GM12878 (cell line): ENCODE measurements at regions not wholly inside any gene's neighbourhood (a gene's known extent, or its start where the extent isn't known, plus 50 kb on each side); places are given as distances from the start of the nearest gene placed in this dataset.

Experiments
- ATAC-seq: fragments of 200-7000 bp; cut with Tn5 transposase; 3 replicates; pipeline ENCODE4 v1.9.1; 2020; ENCODE audit warnings: mild to moderate bottlenecking, moderate library complexity
- BruUV-seq: library from RNA; stranded (reverse); fragments of 400-500 nt; replicated peaks from 2 replicates; lab custom pipeline; 2021; lab: Mats Ljungman, UMichigan
- CTCF ChIA-PET: fragments of 300-600 bp; sonication (Branson Sonifier 250); formaldehyde crosslinking; extraction: SDS; loops from one replicate; lab custom pipeline; 2021; ENCODE audit warnings: inconsistent platforms; lab: Yijun Ruan, JAX
- POLR2A ChIA-PET: fragments of 350-600 bp; formaldehyde crosslinking; extraction: SDS; loops from one replicate; lab custom pipeline; 2021; ENCODE audit warnings: inconsistent platforms; lab: Charles Lee
- RAD21 ChIA-PET: fragments of 300-600 bp; sonication (Branson Sonifier 250); formaldehyde crosslinking; loops from one replicate; lab custom pipeline; 2023; ENCODE audit warnings: antibody characterized with exemption; ENCODE audit not compliant: unreplicated experiment; lab: Charles Lee
- SMC1A ChIA-PET: fragments of 300-600 bp; sonication (Branson Sonifier 250); formaldehyde crosslinking; loops from one replicate; lab custom pipeline; 2023; ENCODE audit not compliant: unreplicated experiment, uncharacterized antibody; lab: Charles Lee
- DNase-seq: peaks from one replicate; pipeline ENCODE4 v3.0.0-alpha.2; 2011; ENCODE audit warnings: low read depth, low spot score
- FAIRE-seq: peaks from 3 replicates; lab custom pipeline; 2011; peaks lifted over from hg19 to GRCh38; lab: Jason Lieb, UNC
- H2AFZ ChIP-seq: 2 replicates; pipeline ENCODE4 v1.6.0; 2011; ENCODE audit warnings: low read depth, low read length, control low read depth; ENCODE audit not compliant: control insufficient read depth
- H3K27ac ChIP-seq: 2 replicates; pipeline ENCODE4 v1.5.1; 2011; ENCODE audit warnings: control low read depth; ENCODE audit not compliant: control insufficient read depth, insufficient read depth
- H3K27me3 ChIP-seq, 2 experiments: replicated peaks in 1 of 2; 2 replicates each; pipeline versions ENCODE4 v1.6.0 to v1.6.1; 2011; ENCODE audit warnings: low read length in 1 of 2; ENCODE audit not compliant: control insufficient read depth in 2 of 2, insufficient read depth in 2 of 2
- H3K36me3 ChIP-seq, 2 experiments: 2 replicates each; pipeline ENCODE4 v1.5.1; 2011; ENCODE audit warnings: low read length in 1 of 2; ENCODE audit not compliant: control insufficient read depth in 2 of 2, insufficient read depth in 2 of 2
- H3K4me1 ChIP-seq: 2 replicates; pipeline ENCODE4 v1.6.1; 2011; ENCODE audit warnings: mild to moderate bottlenecking, low read length, moderate library complexity, mixed read lengths; ENCODE audit not compliant: control insufficient read depth, insufficient read depth
- H3K4me2 ChIP-seq: 2 replicates; pipeline ENCODE4 v1.6.0; 2011; ENCODE audit warnings: control low read depth; ENCODE audit not compliant: control insufficient read depth, insufficient read depth
- H3K4me3 ChIP-seq: fragments of 200-600 bp; sonication (generic); 2 replicates; pipeline ENCODE4 v1.5.1; 2016
- H3K79me2 ChIP-seq: 2 replicates; pipeline ENCODE4 v1.6.0; 2011; ENCODE audit warnings: low read length; ENCODE audit not compliant: control insufficient read depth, insufficient read depth
- H3K9ac ChIP-seq: 2 replicates; pipeline ENCODE4 v1.8.0; 2011; ENCODE audit warnings: low read length, control low read depth, mixed read lengths; ENCODE audit not compliant: control insufficient read depth, insufficient read depth
- H3K9me3 ChIP-seq: replicated peaks from 3 replicates; pipeline ENCODE4 v1.5.1; 2011; ENCODE audit warnings: mild to moderate bottlenecking, low read length; ENCODE audit not compliant: control insufficient read depth, insufficient read depth
- H4K20me1 ChIP-seq: 2 replicates; pipeline ENCODE4 v1.6.0; 2011; ENCODE audit not compliant: control insufficient read depth, insufficient read depth
- CBX5 ChIP-seq: sonication (generic); IDR thresholded peaks from 2 replicates; pipeline ENCODE4 v1.6.1; 2016; ENCODE audit warnings: low read depth, moderate library complexity, mild to moderate bottlenecking, inconsistent platforms
- CREB1 ChIP-seq: IDR thresholded peaks from 2 replicates; pipeline ENCODE4 v1.6.1; 2012; ENCODE audit warnings: low read depth, mild to moderate bottlenecking, inconsistent platforms
- NRF1 ChIP-seq: conservative IDR thresholded peaks from 2 replicates; pipeline ENCODE4 v1.6.1; 2011; ENCODE audit warnings: mild to moderate bottlenecking, low read depth, low read length, improper control_type of control experiment
- SMARCA5 ChIP-seq: fragments of 450-650 bp; IDR thresholded peaks from 2 replicates; pipeline ENCODE4 v1.6.1; 2017; ENCODE audit warnings: mild to moderate bottlenecking
- SPI1 ChIP-seq: IDR thresholded peaks from 2 replicates; pipeline ENCODE4 v1.6.1; 2011; ENCODE audit warnings: low read depth, mild to moderate bottlenecking, low read length, moderate library complexity, borderline replicate concordance; ENCODE audit not compliant: insufficient read depth
- ZBTB40 ChIP-seq: fragments of 450-650 bp; IDR thresholded peaks from 2 replicates; pipeline ENCODE4 v1.6.1; 2016; ENCODE audit warnings: mild to moderate bottlenecking, moderate library complexity, borderline replicate concordance
- ZNF207 ChIP-seq: fragments of 450-650 bp; IDR thresholded peaks from 2 replicates; pipeline ENCODE4 v1.6.1; 2014; ENCODE audit warnings: antibody characterized with exemption, mild to moderate bottlenecking, borderline replicate concordance
- WGBS: methylation state at CpG from one replicate; pipeline ENCODE4 v1.1.6; 2016; ENCODE audit warnings: low lambda C conversion rate; ENCODE audit not compliant: insufficient replicate concordance, insufficient coverage; ENCODE audit errors: missing lambda C conversion rate; 5-methylcytosine and 5-hydroxymethylcytosine counted together
- in situ Hi-C: fragments of 300-500 bp; cut with MboI; formaldehyde crosslinking; loops from 9 replicates; pipeline ENCODE4 v1.14.3; 2018; ENCODE audit warnings: mixed read lengths
- intact Hi-C: fragments of 100-400 bp; cut with micrococcal nuclease; formaldehyde crosslinking; loops from one replicate; pipeline ENCODE4 v1.14.2; 2022; ENCODE audit not compliant: unreplicated experiment

- no peaks in the 10 kb centered on the region for H3K9me3 ChIP-seq
- no peak overlapping the region for H3K27ac ChIP-seq
- H3K4me1 ChIP-seq = no peaks in the 10 kb centered on the region
- TF ChIP-seq CBX5 (no peak), SMARCA5 (no peak)
- no peak overlapping the region for H3K4me3 ChIP-seq
- H3K36me3 ChIP-seq = no peaks in the 10 kb centered on the region
- no peaks in the 10 kb centered on the region for H4K20me1 ChIP-seq
- no peaks in the 10 kb centered on the region for H3K79me2 ChIP-seq
- CTCF ChIA-PET = interaction anchor here (0.7 kb wide), 1 partner anchor 11 kb away, joined by 3 read pairs; no protein-coding TSS in a partner anchor
- no peak overlapping the region for H3K9ac ChIP-seq
- H3K27me3 ChIP-seq = no peaks in the 10 kb centered on the region; a peak in 1 of 4 replicates
- RAD21 ChIA-PET = no interaction called here
- FAIRE-seq (no peak), DNase-seq (no peak), ATAC-seq (no peak)
- H2AFZ ChIP-seq = no peak overlapping the region
- no peak overlapping the region for H3K4me2 ChIP-seq
- intact Hi-C loops = no loop called here
- in situ Hi-C loops = no loop called here
- POLR2A ChIA-PET = no interaction called here
- WGBS = 13% methylated on average over 3 of the region's 3 CpGs
- SMC1A ChIA-PET = no interaction called here
- BruUV-seq = no TSS peak
These were observed 156.2 kb downstream of the EVX1 start for GRCh38 chr7:27398851-27399250.

GRCh38 chr7:27399791-27400567 is 157.4 kb downstream of the EVX1 start:
- no peak for DNase-seq
- ChIA-PET SMC1A (no interaction called here), CTCF (no interaction called here), RAD21 (no interaction called here), POLR2A (no interaction called here)
- 11% methylated on average over 11 of the region's 11 CpGs for WGBS
- no peak overlapping the region for H3K9ac ChIP-seq
- TF ChIP-seq SPI1 = 0 out of 2 replicates have a peak, but pooled peaks have one; percentile 25
- TF ChIP-seq CREB1 = no peak
- TF ChIP-seq ZNF207 = no peak
- no peak for TF ChIP-seq ZBTB40
- no peak for TF ChIP-seq NRF1
- H3K4me3 ChIP-seq = no peak overlapping the region
- no peaks in the 10 kb centered on the region for H3K9me3 ChIP-seq
- BruUV-seq = no TSS peak
- no peaks in the 10 kb centered on the region for H3K79me2 ChIP-seq
- no peak for ATAC-seq
- intact Hi-C loops = no loop called here
- H3K27me3 ChIP-seq = no peaks in the 10 kb centered on the region
- in situ Hi-C loops = no loop called here
- no peak overlapping the region for H2AFZ ChIP-seq
- no peak for FAIRE-seq
- H3K27ac ChIP-seq = no peak overlapping the region
- H3K4me2 ChIP-seq = no peak overlapping the region
- no peaks in the 10 kb centered on the region for H3K4me1 ChIP-seq
- no peaks in the 10 kb centered on the region for H4K20me1 ChIP-seq
- H3K36me3 ChIP-seq = no peaks in the 10 kb centered on the region
